IMR-90 (cell line): ENCODE measurements at regions not wholly inside any gene's neighbourhood (a gene's known extent, or its start where the extent isn't known, plus 50 kb on each side); places are given as distances from the start of the nearest gene placed in this dataset.

Source experiments
- BHLHE40 ChIP-seq: fragments of 150-350 bp; IDR thresholded peaks from 2 replicates; pipeline ENCODE4 v1.6.1; 2016; ENCODE audit warnings: mild to moderate bottlenecking, low read depth, low read length
- FOS ChIP-seq: fragments of 150-350 bp; IDR thresholded peaks from 2 replicates; pipeline ENCODE4 v1.6.1; 2016; ENCODE audit warnings: low read depth, low read length
- MAZ ChIP-seq: IDR thresholded peaks from 2 replicates; pipeline ENCODE4 v1.6.1; 2012; ENCODE audit warnings: low read depth, mild to moderate bottlenecking, low read length, improper control_type of control experiment, moderate library complexity, borderline replicate concordance
- NFE2L2 ChIP-seq: fragments of 150-350 bp; IDR thresholded peaks from 2 replicates; pipeline ENCODE4 v1.6.1; 2016; ENCODE audit warnings: low read depth, mild to moderate bottlenecking, low read length
- RAD21 ChIP-seq: IDR thresholded peaks from 2 replicates; pipeline ENCODE4 v1.6.1; 2012; ENCODE audit warnings: low read length, improper control_type of control experiment
- RCOR1 ChIP-seq: IDR thresholded peaks from 2 replicates; pipeline ENCODE4 v1.6.1; 2012; ENCODE audit warnings: mild to moderate bottlenecking, low read length, improper control_type of control experiment; ENCODE audit not compliant: insufficient replicate concordance
- SMC3 ChIP-seq: fragments of 150-350 bp; IDR thresholded peaks from 2 replicates; pipeline ENCODE4 v1.6.1; 2016; ENCODE audit warnings: low read depth, mild to moderate bottlenecking, antibody characterized with exemption, low read length, moderate library complexity
- TF ChIP-seq, protein P1 (sequence below): fragments of 150-350 bp; IDR thresholded peaks from 2 replicates; pipeline ENCODE4 v1.6.1; 2016; ENCODE audit warnings: low read depth, mild to moderate bottlenecking, low read length, moderate library complexity, borderline replicate concordance
- TF ChIP-seq, protein P2 (sequence below): conservative IDR thresholded peaks from 2 replicates; pipeline ENCODE4 v1.5.1; 2012; ENCODE audit warnings: mild to moderate bottlenecking, low read depth, low read length, improper control_type of control experiment
- TF ChIP-seq, protein P3 (sequence below): fragments of 150-350 bp; IDR thresholded peaks from 2 replicates; pipeline ENCODE4 v1.6.1; 2017; ENCODE audit warnings: mild to moderate bottlenecking, antibody characterized with exemption, low read length, low read depth

DNA sequence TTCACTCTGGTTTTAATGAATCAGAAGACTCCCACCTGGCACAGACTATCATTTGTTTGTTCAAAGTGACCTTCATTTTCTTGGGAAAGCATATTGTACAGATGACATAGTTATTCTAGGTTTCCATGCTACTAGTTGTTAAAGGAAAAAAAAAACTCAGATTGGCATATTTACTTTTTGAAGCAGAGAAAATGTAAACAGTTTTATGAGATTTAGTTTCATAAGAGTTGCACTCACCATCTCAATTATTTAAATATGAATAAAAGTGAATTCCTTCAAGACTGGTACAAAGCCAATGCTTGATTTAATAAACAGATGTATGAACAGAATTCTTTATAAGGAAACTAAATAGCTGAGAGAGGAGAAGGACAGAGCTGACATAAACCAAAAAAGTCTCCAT is 280.3 kb upstream of the UGT8 start:
- TF ChIP-seq, protein P1, sequence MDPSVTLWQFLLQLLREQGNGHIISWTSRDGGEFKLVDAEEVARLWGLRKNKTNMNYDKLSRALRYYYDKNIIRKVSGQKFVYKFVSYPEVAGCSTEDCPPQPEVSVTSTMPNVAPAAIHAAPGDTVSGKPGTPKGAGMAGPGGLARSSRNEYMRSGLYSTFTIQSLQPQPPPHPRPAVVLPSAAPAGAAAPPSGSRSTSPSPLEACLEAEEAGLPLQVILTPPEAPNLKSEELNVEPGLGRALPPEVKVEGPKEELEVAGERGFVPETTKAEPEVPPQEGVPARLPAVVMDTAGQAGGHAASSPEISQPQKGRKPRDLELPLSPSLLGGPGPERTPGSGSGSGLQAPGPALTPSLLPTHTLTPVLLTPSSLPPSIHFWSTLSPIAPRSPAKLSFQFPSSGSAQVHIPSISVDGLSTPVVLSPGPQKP: no peak
- TF ChIP-seq, protein P2, sequence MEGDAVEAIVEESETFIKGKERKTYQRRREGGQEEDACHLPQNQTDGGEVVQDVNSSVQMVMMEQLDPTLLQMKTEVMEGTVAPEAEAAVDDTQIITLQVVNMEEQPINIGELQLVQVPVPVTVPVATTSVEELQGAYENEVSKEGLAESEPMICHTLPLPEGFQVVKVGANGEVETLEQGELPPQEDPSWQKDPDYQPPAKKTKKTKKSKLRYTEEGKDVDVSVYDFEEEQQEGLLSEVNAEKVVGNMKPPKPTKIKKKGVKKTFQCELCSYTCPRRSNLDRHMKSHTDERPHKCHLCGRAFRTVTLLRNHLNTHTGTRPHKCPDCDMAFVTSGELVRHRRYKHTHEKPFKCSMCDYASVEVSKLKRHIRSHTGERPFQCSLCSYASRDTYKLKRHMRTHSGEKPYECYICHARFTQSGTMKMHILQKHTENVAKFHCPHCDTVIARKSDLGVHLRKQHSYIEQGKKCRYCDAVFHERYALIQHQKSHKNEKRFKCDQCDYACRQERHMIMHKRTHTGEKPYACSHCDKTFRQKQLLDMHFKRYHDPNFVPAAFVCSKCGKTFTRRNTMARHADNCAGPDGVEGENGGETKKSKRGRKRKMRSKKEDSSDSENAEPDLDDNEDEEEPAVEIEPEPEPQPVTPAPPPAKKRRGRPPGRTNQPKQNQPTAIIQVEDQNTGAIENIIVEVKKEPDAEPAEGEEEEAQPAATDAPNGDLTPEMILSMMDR: no peak
- no peak for TF ChIP-seq RCOR1
- TF ChIP-seq RAD21: no peak
- no peak for TF ChIP-seq SMC3
- no peak for TF ChIP-seq MAZ
- no peak for TF ChIP-seq FOS
- no peak for TF ChIP-seq NFE2L2
- TF ChIP-seq, protein P3, sequence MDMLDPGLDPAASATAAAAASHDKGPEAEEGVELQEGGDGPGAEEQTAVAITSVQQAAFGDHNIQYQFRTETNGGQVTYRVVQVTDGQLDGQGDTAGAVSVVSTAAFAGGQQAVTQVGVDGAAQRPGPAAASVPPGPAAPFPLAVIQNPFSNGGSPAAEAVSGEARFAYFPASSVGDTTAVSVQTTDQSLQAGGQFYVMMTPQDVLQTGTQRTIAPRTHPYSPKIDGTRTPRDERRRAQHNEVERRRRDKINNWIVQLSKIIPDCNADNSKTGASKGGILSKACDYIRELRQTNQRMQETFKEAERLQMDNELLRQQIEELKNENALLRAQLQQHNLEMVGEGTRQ: no peak
- no peak for TF ChIP-seq BHLHE40
